Activated CD4-positive, alpha-beta T cell treated with anti-CD3 and anti-CD28 coated beads for 48 hours (primary cell): ENCODE measurements at regions not wholly inside any gene's neighbourhood (a gene's known extent, or its start where the extent isn't known, plus 50 kb on each side); places are given as distances from the start of the nearest gene placed in this dataset.

Experiments
- DNase-seq: peaks from one replicate; pipeline ENCODE4 v3.0.0-alpha.2; 2020

DNA sequence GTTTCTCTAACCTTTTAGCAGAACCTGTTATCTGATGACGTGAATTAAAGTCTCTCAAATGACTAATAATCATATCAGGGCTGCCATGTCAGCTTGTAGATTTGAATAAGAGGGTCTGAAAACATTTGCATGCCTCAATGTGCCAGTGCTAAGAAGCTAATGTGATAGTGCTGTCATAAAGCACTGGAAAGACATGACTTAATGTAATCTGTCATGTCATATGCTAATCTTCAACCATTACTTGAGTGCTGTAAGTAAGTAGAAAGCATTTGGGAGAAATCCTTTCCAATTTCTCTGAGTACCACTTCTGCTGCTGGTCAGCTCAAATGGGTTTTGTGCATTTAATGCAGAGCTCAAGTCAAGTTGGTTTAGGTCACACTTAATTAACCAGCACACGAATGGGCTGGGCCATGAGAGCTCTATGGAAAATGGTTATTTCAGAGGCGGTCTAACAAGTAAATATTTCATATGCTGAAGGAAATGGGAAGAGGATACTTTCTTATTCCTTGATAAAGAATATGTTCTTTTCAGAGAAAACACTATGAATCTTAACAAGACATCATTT is 609.2 kb downstream of the LMO4 start:
- no peak for DNase-seq

GRCh38 chr1:87938631-87939030 is 610.0 kb downstream of the LMO4 start:
- DNase-seq = no peak

DNA sequence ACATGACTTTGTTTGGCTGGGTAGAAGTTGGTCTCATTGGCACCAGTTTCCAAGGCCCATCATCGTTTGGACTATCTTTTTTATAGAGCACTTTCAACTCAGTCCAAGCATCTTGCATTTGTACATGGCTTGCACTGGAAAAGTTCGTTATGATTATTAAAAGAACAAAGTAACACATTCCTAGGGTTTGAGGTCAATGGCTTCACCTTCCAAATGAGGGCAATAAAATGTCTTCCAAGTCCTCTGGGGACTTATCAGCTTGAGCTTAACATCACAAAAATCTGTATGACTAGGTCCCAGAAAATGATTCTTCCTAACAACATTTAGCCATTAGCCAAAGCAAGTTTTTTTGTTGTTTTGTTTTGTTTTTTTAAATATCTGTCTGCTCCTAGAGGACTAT is 610.8 kb downstream of the LMO4 start:
- DNase-seq = no peak

DNA sequence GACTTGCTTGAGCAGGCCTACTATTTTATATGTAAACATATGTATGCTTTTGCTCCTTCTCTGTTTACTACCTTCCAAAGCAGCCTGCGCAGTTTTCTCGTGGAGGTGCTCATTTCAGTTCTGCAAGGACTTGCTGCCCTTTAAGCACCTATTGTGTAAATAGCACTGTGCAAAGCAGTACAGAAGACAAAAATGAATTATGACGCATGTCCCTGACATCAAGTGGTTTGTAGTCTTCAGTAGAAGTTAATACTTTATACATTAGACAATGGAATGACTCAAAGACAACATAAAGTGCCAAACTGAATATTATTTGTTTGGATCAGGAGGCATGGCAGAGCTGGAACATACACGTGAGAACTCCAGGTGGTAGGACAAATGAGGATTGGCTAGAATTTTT is 611.7 kb downstream of the LMO4 start:
- DNase-seq = no peak

DNA sequence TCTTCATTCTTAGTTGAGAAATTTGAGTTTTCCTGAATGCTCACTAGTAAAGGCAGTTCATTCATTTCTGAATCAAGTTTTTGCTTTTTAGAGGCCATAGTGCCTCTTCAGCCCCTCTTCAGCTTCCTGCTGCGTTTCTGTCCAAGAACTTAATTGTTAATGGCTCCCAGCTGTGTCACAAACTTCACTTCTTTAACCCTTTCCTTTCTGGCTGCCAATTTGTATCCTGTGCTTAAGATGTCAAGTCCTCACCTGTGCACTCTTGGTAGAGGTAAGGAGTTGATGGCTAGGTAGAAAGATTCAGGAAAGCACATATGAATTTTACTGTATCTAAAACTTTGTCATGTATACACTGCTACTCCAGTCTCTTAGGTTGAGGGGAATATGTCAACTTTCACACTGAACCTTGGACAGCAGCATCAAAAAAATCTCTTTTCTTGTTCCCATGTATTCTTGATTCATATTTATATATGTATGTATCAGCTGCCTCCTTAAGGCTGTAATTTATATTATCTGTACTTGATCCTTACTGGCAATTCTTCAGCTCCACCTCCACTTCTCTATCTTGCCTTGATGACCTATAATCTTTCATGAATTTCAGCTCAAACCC is 612.8 kb downstream of the LMO4 start:
- no peak for DNase-seq

DNA sequence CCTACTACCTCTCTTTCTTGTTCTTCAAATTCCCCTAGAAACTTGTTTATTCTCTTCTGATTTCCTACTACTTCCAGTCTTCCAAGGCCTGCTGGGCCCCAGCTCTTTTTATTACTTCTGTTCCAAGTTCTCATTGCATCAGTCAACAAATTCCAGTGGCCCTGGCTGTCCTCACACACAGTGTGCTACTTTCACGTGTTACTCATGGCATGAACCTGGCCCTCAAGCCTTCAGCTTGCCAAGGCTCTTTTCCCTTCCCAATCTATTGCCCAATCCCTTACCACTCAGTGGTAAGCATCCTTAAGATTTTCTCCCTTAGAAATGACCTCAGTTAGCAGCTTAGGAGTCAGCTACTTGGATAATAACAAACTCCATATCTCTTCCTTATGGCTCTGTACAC is 613.5 kb downstream of the LMO4 start:
- no peak for DNase-seq

GRCh38 chr1:87949711-87950110 is 621.0 kb downstream of the LMO4 start:
- no peak for DNase-seq

DNA sequence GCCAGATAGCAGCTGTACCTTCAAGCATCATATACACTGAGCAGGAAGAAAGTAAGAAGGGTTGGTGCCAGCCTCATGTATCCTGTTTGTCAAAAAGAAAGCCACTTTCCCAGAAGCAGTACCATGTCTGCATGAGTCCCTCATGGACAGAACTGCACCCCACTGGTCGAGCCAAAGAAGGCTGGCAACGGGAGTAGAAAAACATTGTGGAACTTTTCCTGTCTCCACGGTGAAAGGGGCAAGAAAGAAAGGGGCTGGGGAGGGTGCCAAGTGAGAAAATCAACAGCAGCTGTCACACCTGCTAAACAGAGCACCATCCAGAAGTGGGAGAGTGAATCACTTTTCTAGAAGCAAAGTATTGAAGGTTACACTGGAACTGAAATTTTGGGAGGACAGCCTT is 621.7 kb downstream of the LMO4 start:
- no peak for DNase-seq

GRCh38 chr1:87951409-87951808 is 622.7 kb downstream of the LMO4 start:
- no peak for DNase-seq

DNA sequence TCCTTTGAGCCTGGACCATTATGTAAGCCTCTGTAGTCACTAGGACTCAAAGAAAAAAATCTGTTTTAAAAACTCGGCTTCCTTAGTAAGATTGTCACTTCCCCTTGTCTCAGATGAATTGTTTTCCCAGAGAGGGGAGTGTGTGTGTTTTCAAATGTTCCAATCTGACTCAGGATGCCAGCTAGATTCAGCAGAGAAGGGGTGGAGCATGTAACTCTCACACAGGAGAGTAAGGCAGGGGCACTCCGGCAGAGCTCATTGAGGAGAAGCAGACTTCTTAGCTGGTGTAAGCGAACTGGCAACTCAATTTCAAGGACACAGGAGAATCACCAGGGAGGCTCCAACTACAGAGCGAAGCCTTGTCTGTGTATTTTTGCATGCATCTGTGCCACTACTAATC is 623.2 kb downstream of the LMO4 start:
- no peak for DNase-seq

DNA sequence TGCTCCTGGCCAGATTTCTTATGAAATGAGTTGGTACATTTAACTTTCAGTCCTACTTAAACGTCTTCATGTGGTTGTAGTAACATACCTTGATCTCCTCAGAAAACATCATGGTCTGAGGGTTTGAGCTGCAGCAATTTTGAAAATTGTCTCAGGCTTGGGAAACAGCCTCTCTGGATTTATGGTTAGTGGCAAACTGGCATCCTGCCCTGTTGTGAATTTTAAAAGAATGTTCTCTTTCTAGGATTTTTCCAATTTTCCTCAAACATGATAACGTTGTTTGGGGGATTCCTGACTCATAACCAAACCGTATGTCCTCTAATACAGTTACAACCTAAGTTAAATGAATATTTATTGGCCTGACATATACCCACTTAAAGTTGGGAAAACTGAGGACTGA is 624.4 kb downstream of the LMO4 start:
- DNase-seq = no peak

DNA sequence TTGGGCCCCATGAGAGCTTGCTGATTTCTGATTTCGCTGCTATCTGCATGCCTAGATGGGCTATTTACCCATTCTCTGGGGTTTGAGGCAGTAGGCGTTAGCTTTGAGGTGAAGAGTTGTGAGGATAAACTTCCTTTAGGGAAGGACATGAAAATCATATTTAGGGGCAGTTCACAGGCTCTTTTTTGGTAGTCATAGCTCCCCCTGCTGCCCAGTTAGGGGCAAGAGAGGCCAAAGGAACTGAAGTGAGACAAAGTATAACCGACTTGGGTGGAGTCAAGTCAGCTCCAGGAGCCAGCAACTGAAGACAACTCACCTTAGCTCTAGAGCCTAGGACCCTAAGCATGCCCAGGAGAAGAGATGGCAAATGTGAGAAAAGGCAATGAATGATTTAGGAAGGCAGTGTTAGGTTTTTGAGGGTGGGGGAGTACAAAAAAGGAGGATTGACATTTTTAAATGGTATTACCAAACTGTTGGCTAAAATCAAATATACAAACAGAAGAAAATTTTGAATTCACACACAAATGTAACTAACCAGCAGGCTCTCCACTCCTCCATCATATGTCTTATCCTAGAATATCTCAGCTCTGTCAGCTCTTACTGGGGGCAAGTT is 625.2 kb downstream of the LMO4 start:
- DNase-seq = peak; percentile 43

DNA sequence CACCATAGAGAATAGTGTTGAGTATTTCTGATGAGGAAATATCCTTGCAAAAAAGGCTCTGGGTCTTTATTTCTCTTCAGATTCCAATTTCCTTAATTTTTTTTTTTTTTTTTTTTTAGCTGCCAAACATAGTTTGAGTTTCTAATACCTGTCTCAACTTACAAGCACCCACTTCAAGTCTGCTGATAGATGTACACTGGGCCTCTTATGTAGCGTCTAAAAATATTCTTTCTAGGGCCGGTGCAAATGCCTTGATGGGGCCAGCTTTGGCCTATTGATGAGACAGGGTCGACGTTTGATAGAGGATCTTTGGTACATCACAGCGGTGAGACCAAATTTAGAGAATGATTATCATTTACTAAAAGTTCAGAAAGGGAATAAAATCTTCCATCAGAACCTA is 626.4 kb downstream of the LMO4 start:
- DNase-seq = no peak

DNA sequence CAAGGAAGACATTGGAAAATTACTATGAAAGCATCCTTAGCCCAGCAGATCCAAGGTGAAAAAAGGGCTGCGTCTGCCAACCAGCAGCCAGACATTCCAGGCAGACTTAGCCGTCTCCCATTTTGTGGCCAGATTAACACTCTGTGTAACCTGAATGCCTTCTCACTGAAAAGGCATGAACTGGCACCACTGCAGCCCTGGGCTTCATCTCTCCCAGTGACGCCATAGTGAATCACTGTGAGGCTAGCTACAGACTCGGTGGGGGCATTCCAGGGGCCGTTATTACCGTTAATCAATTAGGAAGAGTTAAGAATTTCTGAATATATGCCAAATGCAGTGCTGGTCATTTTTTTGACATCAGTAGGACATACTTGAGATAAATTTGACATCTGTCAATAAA is 627.4 kb downstream of the LMO4 start:
- DNase-seq = no peak

- DNase-seq = no peak
Measured at GRCh38 chr1:87956750-87957149, 628.1 kb downstream of the LMO4 start.

- no peak for DNase-seq
Measured at GRCh38 chr1:87957331-87957730, 628.7 kb downstream of the LMO4 start.

DNA sequence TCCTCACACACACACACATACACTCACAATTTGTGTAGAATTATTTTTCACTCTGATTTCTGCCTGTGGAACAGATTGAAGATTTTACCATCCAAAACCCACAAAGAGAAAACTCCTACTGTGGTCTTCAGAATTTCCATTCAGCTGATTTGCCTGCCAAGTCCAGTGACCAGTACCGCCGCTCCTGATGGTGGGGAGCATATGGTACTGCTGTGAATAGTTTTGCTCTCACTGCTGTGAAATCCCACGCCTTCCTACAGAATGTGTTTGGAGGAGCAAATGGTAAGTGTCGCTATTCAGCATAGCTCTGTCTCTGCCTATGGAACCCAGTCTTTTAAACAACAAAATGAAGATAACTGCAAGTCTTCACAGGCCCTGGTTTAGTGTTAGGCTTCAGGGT is 629.5 kb downstream of the LMO4 start:
- DNase-seq = no peak

DNA sequence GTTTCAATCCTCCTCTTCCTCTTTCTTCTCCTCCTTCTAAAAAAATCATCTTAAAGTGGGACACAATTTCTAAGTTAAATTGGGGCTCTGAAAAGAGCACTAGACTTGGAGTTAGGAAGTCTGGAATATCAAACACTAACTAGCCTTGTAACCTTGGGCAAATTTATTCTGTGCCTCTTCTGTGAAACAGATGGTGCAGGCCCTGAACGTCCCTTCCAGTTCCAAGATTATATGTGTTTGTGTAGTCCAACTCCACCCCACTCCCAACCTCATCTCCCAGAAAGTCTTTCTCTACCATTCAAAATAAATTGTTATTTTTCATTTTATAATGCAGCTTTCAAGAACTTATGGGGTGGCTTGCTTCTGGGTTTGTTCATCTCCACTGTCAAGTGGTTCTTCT is 630.0 kb downstream of the LMO4 start:
- DNase-seq = no peak

DNA sequence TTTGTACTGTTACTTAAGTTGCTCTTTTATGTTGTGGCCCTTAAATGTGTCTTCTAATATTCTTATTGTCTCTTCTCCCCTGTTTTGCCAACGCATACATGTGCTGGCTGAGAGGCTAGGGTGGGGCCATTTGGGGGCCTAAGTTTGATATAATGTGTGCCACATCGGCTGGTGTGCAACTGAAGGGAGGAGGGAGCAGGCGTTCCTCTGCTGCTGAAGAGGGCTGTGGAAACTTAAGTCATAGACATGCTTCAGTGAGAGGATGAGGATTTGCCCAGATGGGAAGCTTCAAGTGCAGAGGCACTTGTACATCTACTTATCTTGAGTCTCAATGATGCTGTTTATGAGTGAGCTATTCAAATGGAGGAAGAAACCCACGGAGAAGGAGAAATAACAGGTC is 630.6 kb downstream of the LMO4 start:
- DNase-seq = no peak

DNA sequence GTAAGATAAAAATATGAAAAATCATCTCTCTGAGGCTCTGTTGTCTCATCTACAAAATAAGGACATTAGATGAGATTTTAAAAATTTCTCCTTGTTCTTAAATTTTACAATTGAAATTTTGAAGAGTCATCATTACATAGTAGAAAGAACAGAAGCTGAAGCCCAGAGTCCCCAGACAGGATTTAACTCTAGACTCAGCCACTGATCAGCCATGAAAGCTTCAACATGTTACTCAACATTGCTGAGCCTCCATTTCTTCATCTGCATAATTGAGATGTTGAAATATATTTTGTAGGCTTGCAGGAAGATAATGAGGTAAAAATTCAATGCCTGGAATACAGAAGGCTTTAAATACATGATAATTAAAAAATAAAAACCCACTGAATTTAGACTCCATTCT is 633.3 kb downstream of the LMO4 start:
- no peak for DNase-seq

DNA sequence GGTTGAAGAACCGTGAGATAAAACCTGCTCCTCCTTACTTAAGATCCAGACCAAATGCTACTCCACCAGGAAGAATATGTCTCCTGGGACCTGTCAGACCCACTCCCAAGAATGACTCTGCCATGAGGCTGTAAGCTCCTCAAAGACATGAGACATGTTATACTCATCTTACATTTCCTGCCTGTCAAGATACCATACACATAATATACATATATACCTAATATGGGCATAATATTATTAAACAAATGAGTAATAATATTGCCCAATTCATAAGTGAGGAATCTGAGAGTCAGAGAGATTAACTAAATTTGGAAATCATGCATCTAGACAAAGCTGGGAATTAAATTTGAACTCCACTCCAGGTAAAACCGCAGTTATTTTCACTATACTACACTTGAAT is 634.9 kb downstream of the LMO4 start:
- no peak for DNase-seq

DNA sequence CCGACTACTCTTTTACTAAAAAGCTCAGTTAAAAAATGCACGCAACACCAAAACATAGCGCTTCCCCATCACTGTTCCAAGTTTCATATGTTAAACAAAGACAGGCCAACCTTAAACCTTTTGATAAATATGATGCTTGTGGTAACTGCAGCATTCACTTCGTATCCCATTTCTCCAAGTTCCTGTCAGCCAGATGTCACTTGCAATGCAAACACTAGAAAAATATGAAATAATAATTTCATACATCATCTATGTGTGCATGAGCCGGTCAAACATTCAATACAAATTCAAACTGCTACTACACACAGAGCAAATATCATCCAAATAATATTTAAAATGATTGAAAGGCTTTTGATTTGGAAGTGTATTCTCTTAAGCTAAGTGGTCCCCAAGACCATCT is 636.5 kb downstream of the LMO4 start:
- DNase-seq = no peak

DNA sequence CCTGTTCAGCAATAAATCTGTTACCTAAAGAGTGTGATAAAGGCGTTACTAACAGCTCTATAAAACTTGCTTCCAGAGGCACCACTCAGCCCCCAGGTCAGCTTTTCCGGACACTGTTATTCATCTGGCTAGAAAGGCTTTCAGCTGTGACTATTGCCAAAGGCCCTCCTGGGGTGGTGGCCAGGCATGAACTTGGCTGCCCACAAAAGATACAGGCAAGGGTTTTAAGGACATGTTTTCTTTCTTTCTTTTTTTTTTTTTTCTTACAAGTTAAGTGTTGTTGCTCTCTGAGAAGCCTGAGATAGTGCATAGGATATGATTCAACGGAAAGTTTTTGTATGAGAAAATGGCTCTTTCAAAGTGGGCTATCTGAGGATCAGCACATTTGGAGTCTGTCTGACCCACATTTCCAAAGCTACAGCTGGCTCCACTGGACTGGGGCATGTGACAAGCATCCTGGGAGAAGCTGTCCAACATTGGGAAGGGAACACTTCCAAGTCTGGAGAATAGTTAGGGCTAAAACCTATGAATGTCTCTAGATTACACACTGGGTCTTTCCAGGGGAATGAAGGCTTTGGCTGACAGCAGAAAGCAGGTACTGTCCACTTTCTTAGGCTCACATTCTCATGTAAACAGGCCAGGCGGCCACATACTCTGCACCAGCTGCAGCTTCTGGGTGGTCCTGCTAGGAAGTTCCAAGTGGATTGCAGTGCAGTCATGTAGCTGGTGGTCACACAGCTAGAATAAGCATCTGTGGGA is 639.7 kb downstream of the LMO4 start:
- DNase-seq = no peak

GRCh38 chr1:87969040-87969439 is 640.4 kb downstream of the LMO4 start:
- no peak for DNase-seq
